ENCODE measurements at regions not wholly inside any gene's neighbourhood (a gene's known extent, or its start where the extent isn't known, plus 50 kb on each side); places are given as distances from the start of the nearest gene placed in this dataset.

GRCh38 chr1:29514361-29515169 is 278.2 kb downstream of the PTPRU start:
- Histone ChIP-seq H3K4me1 (ENCODE audit: insufficient read depth) (no peaks in the 10 kb centered on the region), H3K27me3 (no peaks in the 10 kb centered on the region), H3K27ac (no peak overlapping the region), H3K36me3 (no peaks in the 10 kb centered on the region), H3K4me3 (no peak overlapping the region), H3K9me3 (no peaks in the 10 kb centered on the region)
- intact Hi-C loops (cut with DNase I), result loop anchor here in 1 of 4 donors (5.0 kb wide), 1 partner anchor 767 kb away; no protein-coding TSS in a partner anchor
- 56 to 68% (median 67%) methylated on average over 18 of the region's 18 CpGs for WGBS, 3 donors
- TF ChIP-seq CTCF (IDR thresholded peaks at IDR 0.05) (no peak), POLR2A (IDR thresholded peaks at IDR 0.05) (no peak), EP300 (IDR thresholded peaks at IDR 0.05) (no peak)
- no peak for DNase-seq

- 57 to 59% (median 59%) methylated on average over 5 of the region's 5 CpGs for WGBS, 3 donors
- Histone ChIP-seq H3K9me3 (no peaks in the 10 kb centered on the region), H3K27me3 (no peaks in the 10 kb centered on the region), H3K36me3 (no peaks in the 10 kb centered on the region), H3K27ac (no peak overlapping the region), H3K4me3 (no peak overlapping the region), H3K4me1 (ENCODE audit: insufficient read depth) (no peaks in the 10 kb centered on the region)
- DNase-seq, result no peak
- intact Hi-C loops (cut with DNase I), result loop anchor here in 1 of 4 donors (5.0 kb wide), 1 partner anchor 766 kb away; no protein-coding TSS in a partner anchor
- TF ChIP-seq EP300 (IDR thresholded peaks at IDR 0.05) (no peak), POLR2A (IDR thresholded peaks at IDR 0.05) (no peak)
Observed at GRCh38 chr1:29513357-29513756, 277.0 kb downstream of the PTPRU start.

GRCh38 chr1:29511436-29511835 is 275.1 kb downstream of the PTPRU start:
- Histone ChIP-seq H3K4me3 (no peak overlapping the region), H3K36me3 (no peaks in the 10 kb centered on the region), H3K9me3 (no peaks in the 10 kb centered on the region), H3K27me3 (no peaks in the 10 kb centered on the region), H3K4me1 (ENCODE audit: insufficient read depth) (no peaks in the 10 kb centered on the region), H3K27ac (no peak overlapping the region)
- TF ChIP-seq POLR2A (IDR thresholded peaks at IDR 0.05) (no peak), CTCF (IDR thresholded peaks at IDR 0.05) (no peak), EP300 (IDR thresholded peaks at IDR 0.05) (no peak)
- no peak for DNase-seq
- WGBS, 3 donors, result 66 to 70% (median 67%) methylated on average over 6 of the region's 6 CpGs
- intact Hi-C loops (cut with DNase I), result loop anchor here in 1 of 4 donors (5.0 kb wide), 1 partner anchor 764 kb away; no protein-coding TSS in a partner anchor

- no peak for TF ChIP-seq CTCF (IDR thresholded peaks at IDR 0.05)
- TF ChIP-seq EP300 (IDR thresholded peaks at IDR 0.05), result no peak
- no peak for TF ChIP-seq POLR2A (IDR thresholded peaks at IDR 0.05)
- H3K27ac ChIP-seq, result no peak overlapping the region
- no peak for DNase-seq
- WGBS, 3 donors, result 47 to 64% (median 57%) methylated on average over 3 of the region's 3 CpGs
- no peak overlapping the region for H3K4me3 ChIP-seq
- no peaks in the 10 kb centered on the region for H3K4me1 ChIP-seq (ENCODE audit: insufficient read depth)
- H3K27me3 ChIP-seq, result no peaks in the 10 kb centered on the region
- no peaks in the 10 kb centered on the region for H3K9me3 ChIP-seq
- intact Hi-C loops (cut with DNase I), result no loop called here
- no peaks in the 10 kb centered on the region for H3K36me3 ChIP-seq
Observed at GRCh38 chr1:29508458-29509107, 272.3 kb downstream of the PTPRU start.

Data from ovary (tissue), 7 donors.